Heart right ventricle (tissue), 16 donors: ENCODE measurements at regions not wholly inside any gene's neighbourhood (a gene's known extent, or its start where the extent isn't known, plus 50 kb on each side); places are given as distances from the start of the nearest gene placed in this dataset.
A peak's percentile ranks its signal among the peaks of the same experiment; 100 is the strongest.

ENCODE experiments used
- ATAC-seq, 8 donors: fragments of 200-7000 bp; cut with Tn5 transposase; one replicate each; pipeline ENCODE4 v1.9.1; 2020; ENCODE audit warnings: mild to moderate bottlenecking in 8 of 8, moderate library complexity in 8 of 8, moderate number of reproducible peaks in 1 of 8
- DNase-seq, 2 donors: peaks; one replicate each; pipeline ENCODE4 v3.0.0-alpha.2; 2020
- H3K27ac ChIP-seq, 10 donors: fragments of 200-600 bp; sonication (generic) in 2 of 10; one replicate each; pipeline versions ENCODE4 v1.5.0 to v1.8.0; 2020 to 2022; ENCODE audit warnings: mild to moderate bottlenecking in 3 of 10
- H3K27me3 ChIP-seq, 7 donors: fragments of 200-600 bp; one replicate each; pipeline ENCODE4 v1.8.0; 2021 to 2022; ENCODE audit warnings: mild to moderate bottlenecking in 2 of 7
- H3K36me3 ChIP-seq, 9 donors: fragments of 200-600 bp; sonication (generic) in 1 of 9; one replicate each; pipeline versions ENCODE4 v1.5.0 to v1.8.0; 2020 to 2022; ENCODE audit warnings: mild to moderate bottlenecking in 2 of 9
- H3K4me1 ChIP-seq, 9 donors: fragments of 200-600 bp; sonication (generic) in 1 of 9; one replicate each; pipeline versions ENCODE4 v1.5.0 to v1.8.0; 2020 to 2022; ENCODE audit warnings: mild to moderate bottlenecking in 4 of 9
- H3K4me3 ChIP-seq, 10 donors: fragments of 200-600 bp; sonication (generic) in 2 of 10; one replicate each; pipeline versions ENCODE4 v1.5.0 to v1.8.0; 2020 to 2022; ENCODE audit warnings: mild to moderate bottlenecking in 7 of 10, moderate library complexity in 2 of 10
- H3K9me3 ChIP-seq, 11 donors: fragments of 200-600 bp in 10 of 11; sonication (generic) in 2 of 11; one replicate each; pipeline versions ENCODE4 v1.5.0 to v1.8.0; 2013 to 2022; ENCODE audit warnings: mild to moderate bottlenecking in 2 of 11, control low read depth in 1 of 11, moderate library complexity in 1 of 11
- CTCF ChIP-seq, 9 donors: fragments of 200-600 bp; sonication (generic) in 2 of 9; IDR thresholded peaks; one replicate each; pipeline versions ENCODE4 v1.5.0 to v1.8.0; 2021 to 2022; ENCODE audit warnings: antibody characterized with exemption in 9 of 9, mild to moderate bottlenecking in 5 of 9, moderate library complexity in 1 of 9
- WGBS, 2 donors: extraction: QIAGEN DNeasy Blood & Tissue Kit; methylation state at CpG; one replicate each; pipeline ENCODE4 v1.1.7; 2013; ENCODE audit warnings: inconsistent platforms in 1 of 2; 5-methylcytosine and 5-hydroxymethylcytosine counted together
- intact Hi-C, 10 donors: fragments of 100-400 bp; cut with DNase I; formaldehyde crosslinking; loops; one replicate each; pipeline versions ENCODE4 v1.11.1 to v1.14.2; 2022
- donor health status: Arrhythmogenic right ventricular cardiomyopathy.
- donor health status: ischemic (EF 13 %, LVEDD 7.1; RV severe dilation, severe dysfunction).
- donor health status: healthy with polysubstance abuse.
- donor health status: DM: no; HTN: yes; CAD: no.
- donor health status: DM: no; HTN: no; CAD: no.
- donor health status: ischemic (EF 25% LVEDD 6.9; RV normal size, moderate dysfunction).
- donor health status: ischemic (EF 25% LVEDD 5.7; RV mildly dilated, moderate dysfunction).
- donor health status: healthy.
- donor health status: DM: yes; HTN: yes; CAD: no.
- donor health status: Ischemic cardiomyopathy.
- donor health status: ischemic (EF 35%, LVEDD 5.7; RV mildly dilated, moderate dysfunction).
- donor health status: nonischemic (EF 11% LVEDD 7.7; RV severe dilation, severe dysfunction).
- donor health status: DM: yes; HTN: yes; CAD: no.
- donor health status: PGD.
- donor health status: ischemic (EF 29% LVEDD 5.4; RV normal size, mild dysfunction).
- donor health status: nonischemic (EF 23%, LVEDD 6.1; RV moderate dilation, normal function).

GRCh38 chr3:72407766-72408165 lies 440.5 kb downstream of the SHQ1 start:
- H3K27me3 ChIP-seq: no peaks in the 10 kb centered on the region
- H3K4me3 ChIP-seq: no peak overlapping the region
- H3K36me3 ChIP-seq: no peaks in the 10 kb centered on the region
- no peaks in the 10 kb centered on the region for H3K9me3 ChIP-seq
- 64 to 67% methylated on average over 6 of the region's 6 CpGs for WGBS, 2 donors
- no peak overlapping the region for H3K27ac ChIP-seq
- peaks cover 2 to 98% (median 71%) of the 10 kb centered on the region in 9 donors for H3K4me1 ChIP-seq
- intact Hi-C loops: no loop called here
- ATAC-seq (no peak), DNase-seq (no peak)
- TF ChIP-seq CTCF (IDR thresholded peaks at IDR 0.05): no peak

- 24 to 27% methylated on average over 7 of the region's 7 CpGs for WGBS, 2 donors
- Histone ChIP-seq H3K4me3 (no peak overlapping the region), H3K27ac (no peak overlapping the region), H3K27me3 (no peaks in the 10 kb centered on the region), H3K4me1 (peaks cover 0 to 92% (median 53%) of the 10 kb centered on the region in 9 donors), H3K9me3 (peaks cover 0 to 2% (median 0%) of the 10 kb centered on the region in 11 donors), H3K36me3 (no peaks in the 10 kb centered on the region)
- TF ChIP-seq CTCF (IDR thresholded peaks at IDR 0.05): no peak
- ATAC-seq (peak in 6 of 8 donors; percentile 38 to 90 (median 67)), DNase-seq (peak in 1 of 2 donors; percentile 11)
- intact Hi-C loops: no loop called here
Measured at GRCh38 chr3:72405943-72406566, 442.2 kb downstream of the SHQ1 start.

- peaks cover 0 to 4% (median 0%) of the 10 kb centered on the region in 11 donors for H3K9me3 ChIP-seq
- H3K4me1 ChIP-seq: peaks cover 0 to 71% (median 30%) of the 10 kb centered on the region in 9 donors
- H3K36me3 ChIP-seq: no peaks in the 10 kb centered on the region
- 95 to 96% methylated on average over 2 of the region's 2 CpGs for WGBS, 2 donors
- no peak for TF ChIP-seq CTCF (IDR thresholded peaks at IDR 0.05)
- H3K4me3 ChIP-seq: no peak overlapping the region
- peak in 1 of 8 donors; percentile 10 for ATAC-seq
- H3K27ac ChIP-seq: no peak overlapping the region
- no peaks in the 10 kb centered on the region for H3K27me3 ChIP-seq
- no peak for DNase-seq
- intact Hi-C loops: no loop called here
Measured at GRCh38 chr3:72401005-72401545, 447.2 kb downstream of the SHQ1 start.

- intact Hi-C loops: no loop called here
- no peak for TF ChIP-seq CTCF (IDR thresholded peaks at IDR 0.05)
- Histone ChIP-seq H3K4me3 (no peak overlapping the region), H3K36me3 (no peaks in the 10 kb centered on the region), H3K4me1 (peaks cover 0 to 59% (median 23%) of the 10 kb centered on the region in 9 donors), H3K27ac (no peak overlapping the region), H3K27me3 (no peaks in the 10 kb centered on the region), H3K9me3 (peaks cover 0 to 4% (median 0%) of the 10 kb centered on the region in 11 donors)
- DNase-seq (no peak), ATAC-seq (no peak)
- 65 to 67% methylated on average over 3 of the region's 3 CpGs for WGBS, 2 donors
Measured at GRCh38 chr3:72398781-72399180, 449.5 kb downstream of the SHQ1 start.
